Gastroesophageal sphincter (tissue), 3 donors: ENCODE measurements at regions not wholly inside any gene's neighbourhood (a gene's known extent, or its start where the extent isn't known, plus 50 kb on each side); places are given as distances from the start of the nearest gene placed in this dataset.

Experiments used
- POLR2A ChIP-seq, 2 donors: fragments of 450-650 bp; IDR thresholded peaks; one replicate each; pipeline ENCODE4 v1.6.1; 2017; ENCODE audit warnings: antibody characterized with exemption in 2 of 2, mild to moderate bottlenecking in 2 of 2, moderate library complexity in 1 of 2
- POLR2AphosphoS5 ChIP-seq: sonication (generic); formaldehyde crosslinking; IDR thresholded peaks from one replicate; pipeline ENCODE4 v1.6.1; 2017; ENCODE audit warnings: antibody characterized with exemption
- TF ChIP-seq, protein P1 (sequence below), 4 experiments: fragments of 200-600 bp in 2 of 4; fragments of 450-650 bp in 2 of 4; sonication (generic) in 1 of 4; IDR thresholded peaks; one replicate each; pipeline ENCODE4 v1.5.1; 2017 to 2019; ENCODE audit warnings: antibody characterized with exemption in 4 of 4, mild to moderate bottlenecking in 2 of 4, moderate library complexity in 2 of 4

DNA sequence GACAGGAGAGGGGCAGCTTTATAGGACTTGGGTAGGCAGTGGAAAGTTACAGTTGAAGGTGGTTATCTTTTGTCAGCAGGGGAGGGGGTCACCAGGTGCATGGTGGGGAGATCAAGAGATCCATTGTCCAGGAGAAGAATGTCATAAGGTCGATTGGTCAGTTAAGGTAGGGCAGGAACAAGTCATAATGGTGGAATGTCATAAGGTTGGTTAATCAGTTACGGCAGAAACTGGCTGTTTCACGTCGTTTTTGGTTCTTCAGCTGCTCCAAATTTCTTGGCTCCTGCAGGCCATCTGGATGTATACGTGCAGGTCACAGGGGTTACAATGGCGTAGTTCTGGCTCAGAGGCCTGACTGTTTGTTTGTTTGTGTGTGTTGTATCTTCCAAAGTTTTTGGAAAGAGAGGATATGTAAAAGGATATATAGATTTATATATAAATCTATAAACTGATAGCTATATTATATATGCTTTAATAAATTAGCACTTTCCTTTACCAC is 565.1 kb downstream of the ZNF385D start:
- TF ChIP-seq, protein P1, sequence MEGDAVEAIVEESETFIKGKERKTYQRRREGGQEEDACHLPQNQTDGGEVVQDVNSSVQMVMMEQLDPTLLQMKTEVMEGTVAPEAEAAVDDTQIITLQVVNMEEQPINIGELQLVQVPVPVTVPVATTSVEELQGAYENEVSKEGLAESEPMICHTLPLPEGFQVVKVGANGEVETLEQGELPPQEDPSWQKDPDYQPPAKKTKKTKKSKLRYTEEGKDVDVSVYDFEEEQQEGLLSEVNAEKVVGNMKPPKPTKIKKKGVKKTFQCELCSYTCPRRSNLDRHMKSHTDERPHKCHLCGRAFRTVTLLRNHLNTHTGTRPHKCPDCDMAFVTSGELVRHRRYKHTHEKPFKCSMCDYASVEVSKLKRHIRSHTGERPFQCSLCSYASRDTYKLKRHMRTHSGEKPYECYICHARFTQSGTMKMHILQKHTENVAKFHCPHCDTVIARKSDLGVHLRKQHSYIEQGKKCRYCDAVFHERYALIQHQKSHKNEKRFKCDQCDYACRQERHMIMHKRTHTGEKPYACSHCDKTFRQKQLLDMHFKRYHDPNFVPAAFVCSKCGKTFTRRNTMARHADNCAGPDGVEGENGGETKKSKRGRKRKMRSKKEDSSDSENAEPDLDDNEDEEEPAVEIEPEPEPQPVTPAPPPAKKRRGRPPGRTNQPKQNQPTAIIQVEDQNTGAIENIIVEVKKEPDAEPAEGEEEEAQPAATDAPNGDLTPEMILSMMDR (IDR thresholded peaks at IDR 0.05): no peak
- no peak for TF ChIP-seq POLR2AphosphoS5
- no peak for TF ChIP-seq POLR2A (IDR thresholded peaks at IDR 0.05)
